MCF 10A (cell line): ENCODE measurements at regions not wholly inside any gene's neighbourhood (a gene's known extent, or its start where the extent isn't known, plus 50 kb on each side); places are given as distances from the start of the nearest gene placed in this dataset.
"Not testable (repeated sequence)": the region's sequence is repeated elsewhere in the genome, so short reads cannot be mapped to it uniquely, and the experiment has no call there.

ENCODE experiments used
- BruUV-seq: library from RNA; stranded (reverse); fragments of 400-500 nt; replicated peaks from 2 replicates; lab custom pipeline; 2021; lab: Mats Ljungman, UMichigan
- CTCF ChIA-PET: fragments of 300-600 bp; sonication (Branson Sonifier 250); formaldehyde crosslinking; extraction: SDS; loops from one replicate; lab custom pipeline; 2021; ENCODE audit warnings: antibody characterized with exemption, inconsistent platforms; lab: Yijun Ruan, JAX
- POLR2A ChIA-PET: fragments of 300-600, 350-650 bp; sonication (Branson Sonifier 250); formaldehyde crosslinking; extraction: SDS; loops from one replicate; lab custom pipeline; 2020; ENCODE audit warnings: antibody characterized with exemption, inconsistent platforms; lab: Yijun Ruan, JAX
- DNase-seq: peaks from one replicate; pipeline ENCODE4 v3.0.0-alpha.2; 2018; ENCODE audit not compliant: unreplicated experiment
- H3K27ac Mint-ChIP-seq: one replicate; pipeline ENCODE4 v1.8.0; 2022; ENCODE audit warnings: mild to moderate bottlenecking, low read depth, mixed read lengths; ENCODE audit not compliant: unreplicated experiment
- H3K27me3 Mint-ChIP-seq: one replicate; pipeline ENCODE4 v1.8.0; 2022; ENCODE audit warnings: mixed read lengths; ENCODE audit not compliant: insufficient read depth, unreplicated experiment
- H3K36me3 Mint-ChIP-seq: one replicate; pipeline ENCODE4 v1.8.0; 2022; ENCODE audit warnings: mild to moderate bottlenecking, moderate library complexity, mixed read lengths; ENCODE audit not compliant: insufficient read depth, unreplicated experiment
- H3K4me1 Mint-ChIP-seq: one replicate; pipeline ENCODE4 v1.8.0; 2022; ENCODE audit warnings: mixed read lengths; ENCODE audit not compliant: insufficient read depth, unreplicated experiment
- H3K4me3 Mint-ChIP-seq: one replicate; pipeline ENCODE4 v1.8.0; 2022; ENCODE audit warnings: mild to moderate bottlenecking, moderate library complexity, mixed read lengths; ENCODE audit not compliant: unreplicated experiment
- H3K9me3 Mint-ChIP-seq: one replicate; pipeline ENCODE4 v1.8.0; 2022; ENCODE audit warnings: mixed read lengths; ENCODE audit not compliant: unreplicated experiment
- CTCF ChIP-seq: fragments of 200-600 bp; IDR thresholded peaks from one replicate; pipeline ENCODE4 v1.8.0; 2022; ENCODE audit warnings: antibody characterized with exemption, mild to moderate bottlenecking; ENCODE audit not compliant: unreplicated experiment
- intact Hi-C: fragments of 100-400 bp; cut with micrococcal nuclease; formaldehyde crosslinking; loops from 2 replicates; pipeline ENCODE4 v1.14.1; 2022

GRCh38 chr14:106727962-106728361 is 1201.6 kb downstream of the TMEM121 start:
- H3K27ac Mint-ChIP-seq, H3K36me3 Mint-ChIP-seq, DNase-seq, H3K4me1 Mint-ChIP-seq, POLR2A ChIA-PET, H3K4me3 Mint-ChIP-seq, H3K9me3 Mint-ChIP-seq, BruUV-seq: not testable (repeated sequence)
- intact Hi-C loops, result loop anchor here (10.0 kb wide), 1 partner anchor 63 kb away; no protein-coding TSS in a partner anchor
- peaks cover 64% of the 10 kb centered on the region for H3K27me3 Mint-ChIP-seq
- TF ChIP-seq CTCF, result peak; percentile 56
- CTCF ChIA-PET, result interaction anchor here (0.7 to 1.3 kb wide), 3 partner anchors 31 to 38 kb away, joined by 3 to 4 read pairs (median 3); no protein-coding TSS in a partner anchor

- intact Hi-C loops, result loop anchor here (10.0 kb wide), 1 partner anchor 64 kb away; no protein-coding TSS in a partner anchor
- Mint-ChIP-seq H3K4me1 (no peaks in the 10 kb centered on the region), H3K9me3 (no peaks in the 10 kb centered on the region), H3K4me3 (no peak overlapping the region), H3K27ac (no peak overlapping the region), H3K36me3 (no peaks in the 10 kb centered on the region), H3K27me3 (peaks cover 64% of the 10 kb centered on the region)
- BruUV-seq, result no TSS peak
- CTCF ChIA-PET, result interaction anchor here (0.7 to 1.5 kb wide), 6 partner anchors 9 to 37 kb away, joined by 3 to 5 read pairs (median 3); no protein-coding TSS in a partner anchor
- no peak for TF ChIP-seq CTCF
- DNase-seq, result no peak
- POLR2A ChIA-PET, result no interaction called here
These were observed 1202.2 kb downstream of the TMEM121 start for GRCh38 chr14:106728611-106729010.

GRCh38 chr14:106729551-106729950 is 1203.2 kb downstream of the TMEM121 start:
- no peak for DNase-seq
- intact Hi-C loops, result loop anchor here (10.0 kb wide), 1 partner anchor 65 kb away; no protein-coding TSS in a partner anchor
- no peak overlapping the region for H3K27ac Mint-ChIP-seq
- H3K27me3 Mint-ChIP-seq, result peaks cover 64% of the 10 kb centered on the region
- no peak for TF ChIP-seq CTCF
- BruUV-seq, result no TSS peak
- ChIA-PET CTCF (interaction anchor here (0.7 to 1.5 kb wide), 3 partner anchors 12 to 309 kb away, joined by 3 to 5 read pairs (median 3); no protein-coding TSS in a partner anchor), POLR2A (interaction anchor here (0.6 kb wide), 1 partner anchor 65 kb away, joined by 3 read pairs; no protein-coding TSS in a partner anchor)
- H3K9me3 Mint-ChIP-seq, result no peaks in the 10 kb centered on the region
- H3K4me1 Mint-ChIP-seq, result no peaks in the 10 kb centered on the region
- no peak overlapping the region for H3K4me3 Mint-ChIP-seq
- no peaks in the 10 kb centered on the region for H3K36me3 Mint-ChIP-seq

- no peaks in the 10 kb centered on the region for H3K36me3 Mint-ChIP-seq
- H3K27ac Mint-ChIP-seq, result no peak overlapping the region
- no peak for DNase-seq
- no peaks in the 10 kb centered on the region for H3K4me1 Mint-ChIP-seq
- H3K4me3 Mint-ChIP-seq, result no peak overlapping the region
- CTCF ChIA-PET, result no interaction called here
- intact Hi-C loops, result no loop called here
- BruUV-seq, result no TSS peak
- no peaks in the 10 kb centered on the region for H3K9me3 Mint-ChIP-seq
- no peak for TF ChIP-seq CTCF
- POLR2A ChIA-PET, result no interaction called here
- H3K27me3 Mint-ChIP-seq, result peaks cover 87% of the 10 kb centered on the region
These were observed 1207.4 kb downstream of the TMEM121 start for GRCh38 chr14:106733771-106734170.
